Esophagus squamous epithelium (tissue), 5 donors: ENCODE measurements at regions not wholly inside any gene's neighbourhood (a gene's known extent, or its start where the extent isn't known, plus 50 kb on each side); places are given as distances from the start of the nearest gene placed in this dataset.

Experiments used
- DNase-seq: peaks from one replicate; lab custom pipeline; 2025; lab: John Stamatoyannopoulos, UW
- H3K27ac ChIP-seq, 4 donors: fragments of 200-600 bp; sonication (generic); one replicate each; pipeline ENCODE4 v1.5.1; 2016 to 2019; ENCODE audit warnings: mild to moderate bottlenecking in 1 of 4
- H3K27me3 ChIP-seq, 4 donors: fragments of 200-600 bp; sonication (generic); 1 replicate in 3 of 4; 2 replicates in 1 of 4; pipeline versions ENCODE4 v1.5.1 to v1.6.0; 2017 to 2021; ENCODE audit warnings: antibody characterized with exemption in 1 of 4
- H3K36me3 ChIP-seq, 3 donors: fragments of 200-600 bp; sonication (generic); one replicate each; pipeline ENCODE4 v1.5.1; 2016 to 2019
- H3K4me1 ChIP-seq, 3 donors: fragments of 200-600 bp; sonication (generic); one replicate each; pipeline ENCODE4 v1.5.1; 2017 to 2019
- H3K4me3 ChIP-seq, 4 donors: fragments of 200-600 bp; sonication (generic); 1 replicate in 3 of 4; 2 replicates in 1 of 4; pipeline ENCODE4 v1.5.1; 2016 to 2019; ENCODE audit warnings: mild to moderate bottlenecking in 2 of 4, moderate library complexity in 1 of 4
- H3K9me3 ChIP-seq, 3 donors: fragments of 200-600 bp; sonication (generic); one replicate each; pipeline ENCODE4 v1.5.1; 2016 to 2019
- CTCF ChIP-seq, 6 experiments: fragments of 450-650 bp in 4 of 6; fragments of 200-600 bp in 2 of 6; sonication (generic) in 2 of 6; IDR thresholded peaks; one replicate each; pipeline ENCODE4 v1.5.1; 2016 to 2019; ENCODE audit warnings: antibody characterized with exemption in 6 of 6, mild to moderate bottlenecking in 4 of 6, moderate library complexity in 4 of 6
- POLR2A ChIP-seq, 4 donors: fragments of 450-650 bp; IDR thresholded peaks; one replicate each; pipeline ENCODE4 v1.6.1; 2017; ENCODE audit warnings: antibody characterized with exemption in 4 of 4, mild to moderate bottlenecking in 4 of 4, moderate library complexity in 3 of 4
- WGBS, 2 donors: methylation state at CpG; one replicate each; pipeline ENCODE4 v1.1.5; 2018; 5-methylcytosine and 5-hydroxymethylcytosine counted together
- intact Hi-C: fragments of 100-400 bp; cut with DNase I; formaldehyde crosslinking; loops from one replicate; pipeline ENCODE4 v1.15.0; 2022
- donor health status: DM: yes; HTN: yes; CAD: no.

- no peak for DNase-seq
- Histone ChIP-seq H3K27ac (no peak overlapping the region), H3K36me3 (no peaks in the 10 kb centered on the region), H3K4me1 (no peaks in the 10 kb centered on the region), H3K4me3 (no peak overlapping the region), H3K27me3 (peaks cover 0 to 38% (median 0%) of the 10 kb centered on the region in 4 donors), H3K9me3 (peaks cover 0 to 4% (median 0%) of the 10 kb centered on the region in 3 donors)
- TF ChIP-seq CTCF (IDR thresholded peaks at IDR 0.05) (no peak), POLR2A (IDR thresholded peaks at IDR 0.05) (no peak)
- intact Hi-C loops, result no loop called here
- WGBS, 2 donors, result 83 to 88% methylated on average over 6 of the region's 6 CpGs
Measured at GRCh38 chr10:118474111-118474510, 121.3 kb downstream of the PRLHR start.

- TF ChIP-seq POLR2A (IDR thresholded peaks at IDR 0.05), result no peak
- peaks cover 0 to 45% (median 0%) of the 10 kb centered on the region in 4 donors for H3K27me3 ChIP-seq
- DNase-seq, result no peak
- no peaks in the 10 kb centered on the region for H3K36me3 ChIP-seq
- no peak overlapping the region for H3K27ac ChIP-seq
- WGBS, 2 donors, result 57 to 62% methylated on average over 9 to 12 of the region's 12 CpGs
- intact Hi-C loops, result no loop called here
- H3K4me3 ChIP-seq, result no peak overlapping the region
- peaks cover 0 to 4% (median 0%) of the 10 kb centered on the region in 3 donors for H3K9me3 ChIP-seq
- H3K4me1 ChIP-seq, result no peaks in the 10 kb centered on the region
Measured at GRCh38 chr10:118473305-118473960, 122.0 kb downstream of the PRLHR start.

GRCh38 chr10:118472415-118473304 lies 122.8 kb downstream of the PRLHR start:
- peaks cover 0 to 51% (median 0%) of the 10 kb centered on the region in 4 donors for H3K27me3 ChIP-seq
- H3K9me3 ChIP-seq, result peaks cover 0 to 4% (median 0%) of the 10 kb centered on the region in 3 donors
- H3K4me1 ChIP-seq, result no peaks in the 10 kb centered on the region
- DNase-seq, result no peak
- no peaks in the 10 kb centered on the region for H3K36me3 ChIP-seq
- intact Hi-C loops, result no loop called here
- TF ChIP-seq POLR2A (IDR thresholded peaks at IDR 0.05), result no peak
- TF ChIP-seq CTCF (IDR thresholded peaks at IDR 0.05), result no peak
- H3K4me3 ChIP-seq, result no peak overlapping the region
- H3K27ac ChIP-seq, result no peak overlapping the region
- 67 to 83% methylated on average over 10 to 11 of the region's 12 CpGs for WGBS, 2 donors

DNA sequence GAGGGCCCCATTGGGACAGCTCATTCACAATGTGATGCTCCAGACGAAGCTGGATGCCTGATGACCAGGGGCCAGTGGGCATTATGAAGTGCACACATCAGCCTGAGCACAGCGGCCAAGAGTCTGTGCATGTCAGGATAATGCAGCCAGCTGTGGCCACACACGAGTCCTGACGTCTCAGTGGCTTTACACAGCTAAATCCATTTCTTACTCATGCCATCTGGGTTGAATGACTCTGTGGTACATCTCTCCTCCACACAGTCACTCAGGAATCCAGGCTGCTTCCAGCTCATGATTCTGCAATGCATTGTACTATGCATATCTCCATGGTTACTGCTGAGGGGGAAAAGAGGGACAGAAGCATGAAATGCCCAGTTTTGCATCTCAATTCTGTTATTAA lies 123.6 kb downstream of the PRLHR start:
- no peak for DNase-seq
- TF ChIP-seq POLR2A (IDR thresholded peaks at IDR 0.05), result no peak
- no peak for TF ChIP-seq CTCF (IDR thresholded peaks at IDR 0.05)
- no peaks in the 10 kb centered on the region for H3K4me1 ChIP-seq
- peaks cover 0 to 58% (median 0%) of the 10 kb centered on the region in 4 donors for H3K27me3 ChIP-seq
- 42 to 65% methylated on average over 4 of the region's 4 CpGs for WGBS, 2 donors
- peaks cover 0 to 4% (median 0%) of the 10 kb centered on the region in 3 donors for H3K9me3 ChIP-seq
- no peak overlapping the region for H3K4me3 ChIP-seq
- no peak overlapping the region for H3K27ac ChIP-seq
- H3K36me3 ChIP-seq, result no peaks in the 10 kb centered on the region
- intact Hi-C loops, result no loop called here

DNA sequence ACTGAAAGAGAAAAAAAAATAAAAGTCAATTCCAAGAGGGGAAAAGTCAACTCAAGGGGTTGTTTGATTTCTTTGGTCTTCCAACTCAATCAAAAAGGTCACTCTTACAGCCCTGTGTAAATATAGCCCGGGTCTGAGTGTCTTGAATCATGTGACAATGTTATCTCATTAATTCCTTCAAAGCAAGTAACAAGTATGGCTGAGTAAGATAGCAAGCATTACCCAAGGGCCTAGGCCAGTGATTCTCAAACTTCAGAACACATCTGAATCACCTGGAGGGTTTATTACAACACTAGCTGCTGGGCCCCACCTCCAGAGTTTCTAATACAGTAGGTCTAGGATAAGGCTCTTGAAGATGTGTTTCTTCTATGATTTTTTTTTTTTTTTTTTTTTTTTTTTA lies 125.0 kb downstream of the PRLHR start:
- intact Hi-C loops, result no loop called here
- TF ChIP-seq POLR2A (IDR thresholded peaks at IDR 0.05) (no peak), CTCF (IDR thresholded peaks at IDR 0.05) (no peak)
- H3K4me3 ChIP-seq, result no peak overlapping the region
- peaks cover 0 to 67% (median 0%) of the 10 kb centered on the region in 4 donors for H3K27me3 ChIP-seq
- WGBS, 2 donors, result 0 to 20% methylated on average over 1 of the region's 1 CpG
- H3K9me3 ChIP-seq, result peaks cover 0 to 4% (median 0%) of the 10 kb centered on the region in 3 donors
- H3K36me3 ChIP-seq, result no peaks in the 10 kb centered on the region
- H3K4me1 ChIP-seq, result no peaks in the 10 kb centered on the region
- DNase-seq, result no peak
- H3K27ac ChIP-seq, result no peak overlapping the region
